PFSK-1 (cell line): ENCODE measurements at regions not wholly inside any gene's neighbourhood (a gene's known extent, or its start where the extent isn't known, plus 50 kb on each side); places are given as distances from the start of the nearest gene placed in this dataset.

ENCODE experiments used
- POLR2AphosphoS5 ChIP-seq: IDR thresholded peaks from 2 replicates; pipeline ENCODE4 v1.6.1; 2012; ENCODE audit warnings: low read depth, mild to moderate bottlenecking, control low read depth, low read length, moderate library complexity
- TAF1 ChIP-seq: IDR thresholded peaks from 2 replicates; pipeline ENCODE4 v1.6.1; 2012; ENCODE audit warnings: low read length, control low read depth, borderline replicate concordance; ENCODE audit not compliant: insufficient read depth
- TF ChIP-seq, protein P1 (sequence below), 2 experiments: IDR thresholded peaks; 2 replicates each; pipeline versions ENCODE4 v1.6.1 to v1.8.0; 2011 to 2012; ENCODE audit warnings: low read depth in 2 of 2, low read length in 2 of 2, control low read depth in 1 of 2, inconsistent platforms in 1 of 2, mild to moderate bottlenecking in 1 of 2, moderate library complexity in 1 of 2; ENCODE audit not compliant: insufficient read depth in 1 of 2

DNA sequence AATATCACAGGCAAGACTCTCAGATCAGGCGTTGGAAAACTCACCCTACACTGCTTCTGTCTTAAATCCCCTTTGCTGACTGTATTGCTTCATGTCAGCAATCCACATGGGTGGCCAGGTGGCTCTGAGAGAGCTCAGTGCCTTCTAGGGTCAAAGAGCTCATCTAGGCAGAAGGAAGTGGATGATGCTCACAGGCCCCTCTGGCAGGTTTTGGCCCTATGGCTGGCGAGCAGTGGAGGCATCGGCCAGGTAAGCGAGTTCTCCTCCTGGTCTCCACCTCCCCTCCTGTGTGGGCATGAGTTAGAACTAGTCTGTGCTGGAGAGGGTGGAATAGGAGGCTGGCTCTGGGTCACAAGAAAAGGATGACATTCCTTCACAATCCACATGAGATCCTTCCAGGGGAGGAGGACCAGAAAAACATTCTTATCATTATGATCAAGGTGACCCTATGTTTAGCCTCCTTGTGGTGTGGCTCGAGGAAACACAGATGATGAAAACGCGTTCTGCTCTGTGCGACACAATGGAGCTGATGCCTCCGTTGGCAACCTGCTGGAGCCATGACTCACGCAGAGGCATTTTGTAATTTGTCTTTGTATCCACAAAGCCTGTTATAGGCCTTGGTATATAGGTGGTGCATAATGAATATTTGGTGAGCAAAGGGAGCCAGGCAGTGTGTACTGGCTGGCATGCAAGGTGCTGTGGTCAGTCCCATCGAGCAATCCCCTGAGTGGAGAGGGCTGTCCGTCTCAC, 264.6 kb upstream of the RAB4A start:
- TF ChIP-seq POLR2AphosphoS5 (no peak), TAF1 (no peak)
- TF ChIP-seq, protein P1, sequence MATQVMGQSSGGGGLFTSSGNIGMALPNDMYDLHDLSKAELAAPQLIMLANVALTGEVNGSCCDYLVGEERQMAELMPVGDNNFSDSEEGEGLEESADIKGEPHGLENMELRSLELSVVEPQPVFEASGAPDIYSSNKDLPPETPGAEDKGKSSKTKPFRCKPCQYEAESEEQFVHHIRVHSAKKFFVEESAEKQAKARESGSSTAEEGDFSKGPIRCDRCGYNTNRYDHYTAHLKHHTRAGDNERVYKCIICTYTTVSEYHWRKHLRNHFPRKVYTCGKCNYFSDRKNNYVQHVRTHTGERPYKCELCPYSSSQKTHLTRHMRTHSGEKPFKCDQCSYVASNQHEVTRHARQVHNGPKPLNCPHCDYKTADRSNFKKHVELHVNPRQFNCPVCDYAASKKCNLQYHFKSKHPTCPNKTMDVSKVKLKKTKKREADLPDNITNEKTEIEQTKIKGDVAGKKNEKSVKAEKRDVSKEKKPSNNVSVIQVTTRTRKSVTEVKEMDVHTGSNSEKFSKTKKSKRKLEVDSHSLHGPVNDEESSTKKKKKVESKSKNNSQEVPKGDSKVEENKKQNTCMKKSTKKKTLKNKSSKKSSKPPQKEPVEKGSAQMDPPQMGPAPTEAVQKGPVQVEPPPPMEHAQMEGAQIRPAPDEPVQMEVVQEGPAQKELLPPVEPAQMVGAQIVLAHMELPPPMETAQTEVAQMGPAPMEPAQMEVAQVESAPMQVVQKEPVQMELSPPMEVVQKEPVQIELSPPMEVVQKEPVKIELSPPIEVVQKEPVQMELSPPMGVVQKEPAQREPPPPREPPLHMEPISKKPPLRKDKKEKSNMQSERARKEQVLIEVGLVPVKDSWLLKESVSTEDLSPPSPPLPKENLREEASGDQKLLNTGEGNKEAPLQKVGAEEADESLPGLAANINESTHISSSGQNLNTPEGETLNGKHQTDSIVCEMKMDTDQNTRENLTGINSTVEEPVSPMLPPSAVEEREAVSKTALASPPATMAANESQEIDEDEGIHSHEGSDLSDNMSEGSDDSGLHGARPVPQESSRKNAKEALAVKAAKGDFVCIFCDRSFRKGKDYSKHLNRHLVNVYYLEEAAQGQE (IDR thresholded peaks at IDR 0.05; ENCODE audit: insufficient read depth in 1 of 2, low read depth in 2 of 2, low read length in 2 of 2): no peak
